ENCODE measurements at regions not wholly inside any gene's neighbourhood (a gene's known extent, or its start where the extent isn't known, plus 50 kb on each side); places are given as distances from the start of the nearest gene placed in this dataset.

DNA sequence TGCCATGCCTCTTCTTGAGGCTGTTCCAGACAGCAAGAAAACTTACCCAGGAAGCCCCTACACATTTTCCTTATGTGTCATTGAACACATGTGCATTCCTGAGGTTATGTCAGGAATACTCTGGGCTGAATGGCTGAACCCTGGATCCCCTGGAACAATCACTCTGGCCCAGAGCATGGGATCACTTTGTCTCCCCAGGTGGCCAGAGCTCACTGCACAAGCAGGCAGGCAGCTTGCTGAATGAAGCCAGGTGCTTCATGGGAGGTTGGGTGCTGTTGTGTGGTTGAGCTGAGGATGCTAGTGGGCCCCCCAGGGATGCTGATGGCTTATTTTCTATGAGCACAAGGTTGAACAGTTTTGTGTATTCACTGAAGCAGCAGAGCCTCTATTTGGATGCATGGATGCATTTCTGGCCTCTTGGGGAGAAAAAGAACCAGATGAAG lies 54.7 kb upstream of the NPTX2 start:
- TF ChIP-seq, protein P1, sequence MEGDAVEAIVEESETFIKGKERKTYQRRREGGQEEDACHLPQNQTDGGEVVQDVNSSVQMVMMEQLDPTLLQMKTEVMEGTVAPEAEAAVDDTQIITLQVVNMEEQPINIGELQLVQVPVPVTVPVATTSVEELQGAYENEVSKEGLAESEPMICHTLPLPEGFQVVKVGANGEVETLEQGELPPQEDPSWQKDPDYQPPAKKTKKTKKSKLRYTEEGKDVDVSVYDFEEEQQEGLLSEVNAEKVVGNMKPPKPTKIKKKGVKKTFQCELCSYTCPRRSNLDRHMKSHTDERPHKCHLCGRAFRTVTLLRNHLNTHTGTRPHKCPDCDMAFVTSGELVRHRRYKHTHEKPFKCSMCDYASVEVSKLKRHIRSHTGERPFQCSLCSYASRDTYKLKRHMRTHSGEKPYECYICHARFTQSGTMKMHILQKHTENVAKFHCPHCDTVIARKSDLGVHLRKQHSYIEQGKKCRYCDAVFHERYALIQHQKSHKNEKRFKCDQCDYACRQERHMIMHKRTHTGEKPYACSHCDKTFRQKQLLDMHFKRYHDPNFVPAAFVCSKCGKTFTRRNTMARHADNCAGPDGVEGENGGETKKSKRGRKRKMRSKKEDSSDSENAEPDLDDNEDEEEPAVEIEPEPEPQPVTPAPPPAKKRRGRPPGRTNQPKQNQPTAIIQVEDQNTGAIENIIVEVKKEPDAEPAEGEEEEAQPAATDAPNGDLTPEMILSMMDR (IDR thresholded peaks at IDR 0.05), result no peak
- TF ChIP-seq POLR2A (IDR thresholded peaks at IDR 0.05), result no peak
